Astrocyte (in vitro differentiated cells and primary cell): ENCODE measurements at regions not wholly inside any gene's neighbourhood (a gene's known extent, or its start where the extent isn't known, plus 50 kb on each side); places are given as distances from the start of the nearest gene placed in this dataset.

ENCODE experiments used
- DNase-seq: peaks from one replicate; pipeline ENCODE4 v3.0.0-alpha.2; 2010; ENCODE audit warnings: low read depth
- FAIRE-seq: peaks from 2 replicates; lab custom pipeline; 2011; peaks lifted over from hg19 to GRCh38; lab: Jason Lieb, UNC
- H2AFZ ChIP-seq: 2 replicates; pipeline ENCODE4 v1.6.0; 2012; ENCODE audit warnings: low read depth, low read length, inconsistent platforms
- H3K27ac ChIP-seq: 2 replicates; pipeline ENCODE4 v1.5.1; 2011; ENCODE audit warnings: low read depth, low read length, inconsistent platforms
- H3K27me3 ChIP-seq: 2 replicates; pipeline ENCODE4 v1.6.0; 2011; ENCODE audit warnings: low read length, inconsistent platforms; ENCODE audit not compliant: insufficient read depth
- H3K36me3 ChIP-seq: 2 replicates; pipeline ENCODE4 v1.5.1; 2011; ENCODE audit warnings: low read length, inconsistent platforms; ENCODE audit not compliant: insufficient read depth
- H3K4me1 ChIP-seq: 2 replicates; pipeline ENCODE4 v1.5.1; 2011; ENCODE audit warnings: low read length, inconsistent platforms; ENCODE audit not compliant: insufficient read depth
- H3K4me2 ChIP-seq: 2 replicates; pipeline ENCODE4 v1.6.0; 2012; ENCODE audit warnings: low read length, inconsistent platforms
- H3K4me3 ChIP-seq: 2 replicates; pipeline ENCODE4 v1.5.1; 2011; ENCODE audit warnings: low read depth, mild to moderate bottlenecking, low read length, inconsistent platforms; ENCODE audit not compliant: insufficient read depth
- H3K79me2 ChIP-seq: 2 replicates; pipeline ENCODE4 v1.6.0; 2012; ENCODE audit warnings: mild to moderate bottlenecking, low read length, inconsistent platforms; ENCODE audit not compliant: insufficient read depth
- H3K9ac ChIP-seq: 2 replicates; pipeline ENCODE4 v1.6.0; 2012; ENCODE audit warnings: mild to moderate bottlenecking, low read length, inconsistent platforms
- H3K9me3 ChIP-seq: 2 replicates; pipeline ENCODE4 v1.5.1; 2012; ENCODE audit warnings: low read depth, mild to moderate bottlenecking, low read length, inconsistent platforms; ENCODE audit not compliant: insufficient read depth
- H4K20me1 ChIP-seq: 2 replicates; pipeline ENCODE4 v1.6.0; 2012; ENCODE audit warnings: low read length, inconsistent platforms; ENCODE audit not compliant: insufficient read depth
- H3K27ac Mint-ChIP-seq: one replicate; pipeline ENCODE4 v1.8.0; 2021; ENCODE audit warnings: mild to moderate bottlenecking, mixed read lengths; ENCODE audit not compliant: unreplicated experiment
- H3K27me3 Mint-ChIP-seq: one replicate; pipeline ENCODE4 v1.8.0; 2021; ENCODE audit warnings: low read depth, mixed read lengths; ENCODE audit not compliant: unreplicated experiment
- H3K36me3 Mint-ChIP-seq: one replicate; pipeline ENCODE4 v1.8.0; 2021; ENCODE audit warnings: low read depth, mixed read lengths; ENCODE audit not compliant: unreplicated experiment
- H3K4me1 Mint-ChIP-seq: one replicate; pipeline ENCODE4 v1.8.0; 2021; ENCODE audit warnings: low read depth, mixed read lengths; ENCODE audit not compliant: unreplicated experiment
- H3K4me3 Mint-ChIP-seq: one replicate; pipeline ENCODE4 v1.8.0; 2021; ENCODE audit warnings: mild to moderate bottlenecking, moderate library complexity, mixed read lengths; ENCODE audit not compliant: unreplicated experiment
- H3K9me3 Mint-ChIP-seq: one replicate; pipeline ENCODE4 v1.8.0; 2021; ENCODE audit warnings: mild to moderate bottlenecking, mixed read lengths; ENCODE audit not compliant: unreplicated experiment
- CTCF ChIP-seq: IDR thresholded peaks from 2 replicates; pipeline ENCODE4 v1.5.1; 2011; ENCODE audit warnings: low read depth, mild to moderate bottlenecking, inconsistent platforms, low read length, moderate library complexity; ENCODE audit not compliant: insufficient read depth
- EZH2 ChIP-seq: IDR thresholded peaks from 2 replicates; pipeline ENCODE4 v1.6.1; 2012; ENCODE audit warnings: mild to moderate bottlenecking, low read length, inconsistent platforms; ENCODE audit not compliant: insufficient read depth

DNA sequence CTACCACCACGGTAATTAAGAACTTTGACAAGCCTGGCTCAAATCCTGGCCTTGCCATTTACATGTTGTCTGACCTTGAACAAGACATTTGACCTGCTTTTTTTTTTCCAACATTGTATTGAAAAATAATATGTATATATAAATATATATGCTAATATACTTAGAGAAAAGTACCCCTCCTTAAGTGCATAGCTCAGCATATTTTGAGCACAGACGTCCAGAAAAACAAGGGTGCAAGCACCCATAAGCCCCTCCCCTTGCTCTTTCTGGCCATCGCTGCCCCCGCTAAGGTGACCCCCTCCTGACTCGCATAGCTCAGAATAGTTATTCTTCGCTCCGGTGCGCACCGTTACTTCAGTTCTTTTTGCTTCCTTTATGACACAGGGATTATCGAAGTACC lies 742.0 kb upstream of the FRG1 start:
- no peak overlapping the region for H3K4me2 ChIP-seq
- Mint-ChIP-seq H3K4me1 (peaks cover 11% of the 10 kb centered on the region), H3K27me3 (no peaks in the 10 kb centered on the region)

GRCh38 chr4:189200353-189200752 lies 740.3 kb upstream of the FRG1 start:
- Histone ChIP-seq H3K36me3 (no peaks in the 10 kb centered on the region), H3K79me2 (no peaks in the 10 kb centered on the region), H3K9ac (no peak overlapping the region), H3K27me3 (no peaks in the 10 kb centered on the region), H3K9me3 (no peaks in the 10 kb centered on the region), H4K20me1 (no peaks in the 10 kb centered on the region), H3K4me1 (no peaks in the 10 kb centered on the region), H3K4me3 (no peak overlapping the region), H3K4me2 (no peak overlapping the region), H3K27ac (no peak overlapping the region), H2AFZ (no peak overlapping the region)
- TF ChIP-seq EZH2, result no peak
- no peak for TF ChIP-seq CTCF
- FAIRE-seq, result no peak
- H3K27ac Mint-ChIP-seq, result no peak overlapping the region
- no peak overlapping the region for H3K4me3 Mint-ChIP-seq
- peaks cover 11% of the 10 kb centered on the region for H3K4me1 Mint-ChIP-seq
- H3K27me3 Mint-ChIP-seq, result no peaks in the 10 kb centered on the region
- H3K9me3 Mint-ChIP-seq, result no peaks in the 10 kb centered on the region
- no peak for DNase-seq
- H3K36me3 Mint-ChIP-seq, result no peaks in the 10 kb centered on the region

More for the DNA sequence above, 742.0 kb upstream of the FRG1 start:
- Mint-ChIP-seq H3K4me3 (no peak overlapping the region), H3K9me3 (peaks cover 1% of the 10 kb centered on the region), H3K36me3 (no peaks in the 10 kb centered on the region), H3K27ac (no peak overlapping the region)
- no peaks in the 10 kb centered on the region for H3K36me3 ChIP-seq
- H3K79me2 ChIP-seq, result no peaks in the 10 kb centered on the region
- no peaks in the 10 kb centered on the region for H4K20me1 ChIP-seq
- no peaks in the 10 kb centered on the region for H3K27me3 ChIP-seq
- H2AFZ ChIP-seq, result no peak overlapping the region
- TF ChIP-seq EZH2, result no peak
- TF ChIP-seq CTCF, result no peak
- H3K9ac ChIP-seq, result no peak overlapping the region
- DNase-seq (no peak), FAIRE-seq (no peak)
- H3K9me3 ChIP-seq, result no peaks in the 10 kb centered on the region
- no peak overlapping the region for H3K4me3 ChIP-seq
- no peaks in the 10 kb centered on the region for H3K4me1 ChIP-seq
- no peak overlapping the region for H3K27ac ChIP-seq

DNA sequence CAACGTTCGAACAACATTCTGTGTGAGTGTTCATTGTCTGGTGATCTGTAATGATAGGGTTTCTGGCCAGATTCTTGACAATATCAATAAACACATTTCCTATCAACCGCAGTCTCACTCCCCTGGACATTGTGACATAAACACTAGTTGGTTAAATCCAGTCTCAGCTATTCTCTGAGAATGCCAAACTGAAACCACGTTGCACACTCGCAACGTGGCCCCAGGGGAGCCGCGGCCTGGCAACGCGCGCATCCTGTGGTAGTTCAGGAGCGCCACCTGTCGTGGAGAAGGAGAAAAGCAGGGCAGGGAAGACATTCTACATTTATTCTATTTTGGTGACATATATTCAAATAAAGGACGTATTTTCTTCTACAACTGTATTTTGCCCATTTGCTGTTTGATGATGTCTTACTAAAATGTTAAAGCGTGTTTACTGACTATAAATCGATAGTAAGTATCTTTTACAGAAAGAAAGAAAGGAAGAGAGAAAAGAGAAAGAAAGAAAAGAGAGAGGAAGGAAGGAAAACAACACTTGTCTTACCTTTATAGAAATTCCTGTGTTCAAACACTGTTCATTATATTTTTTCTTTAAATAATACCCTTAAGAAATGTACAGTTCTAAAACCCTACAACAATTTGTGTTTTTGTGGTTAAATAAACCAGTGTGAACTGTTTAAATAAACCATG lies 738.3 kb upstream of the FRG1 start:
- H3K4me2 ChIP-seq, result peak overlapping the region; percentile 67
- peak overlapping the region; percentile 29 for H3K4me3 ChIP-seq
- no peaks in the 10 kb centered on the region for H3K27me3 ChIP-seq
- H3K36me3 ChIP-seq, result no peaks in the 10 kb centered on the region
- H2AFZ ChIP-seq, result no peak overlapping the region
- no peaks in the 10 kb centered on the region for H3K79me2 ChIP-seq
- peaks cover 11% of the 10 kb centered on the region for H3K4me1 Mint-ChIP-seq
- H3K27ac ChIP-seq, result no peak overlapping the region
- H3K9me3 Mint-ChIP-seq, result no peaks in the 10 kb centered on the region
- no peak for TF ChIP-seq EZH2
- TF ChIP-seq CTCF, result peak; percentile 62
- H3K27me3 Mint-ChIP-seq, result no peaks in the 10 kb centered on the region
- H3K4me3 Mint-ChIP-seq, result peak overlapping the region; percentile 73
- FAIRE-seq (peak; percentile 23), DNase-seq (peak; percentile 5)
- H3K9ac ChIP-seq, result peak overlapping the region; percentile 26
- H3K27ac Mint-ChIP-seq, result peak overlapping the region; percentile 97
- H3K36me3 Mint-ChIP-seq, result no peaks in the 10 kb centered on the region
- H4K20me1 ChIP-seq, result no peaks in the 10 kb centered on the region
- no peaks in the 10 kb centered on the region for H3K4me1 ChIP-seq
- H3K9me3 ChIP-seq, result no peaks in the 10 kb centered on the region
